Suprapubic skin (tissue), 4 donors: ENCODE measurements at regions not wholly inside any gene's neighbourhood (a gene's known extent, or its start where the extent isn't known, plus 50 kb on each side); places are given as distances from the start of the nearest gene placed in this dataset.

Source experiments
- DNase-seq, 2 donors: peaks; one replicate each; pipeline ENCODE4 v3.0.0-alpha.2; 2019; ENCODE audit warnings: low spot score in 2 of 2
- H3K27ac ChIP-seq: fragments of 200-600 bp; sonication (generic); one replicate; pipeline ENCODE4 v1.5.1; 2019
- H3K27me3 ChIP-seq: fragments of 200-600 bp; sonication (generic); one replicate; pipeline ENCODE4 v1.5.1; 2019
- H3K36me3 ChIP-seq: fragments of 200-600 bp; sonication (generic); one replicate; pipeline ENCODE4 v1.5.1; 2019
- H3K4me1 ChIP-seq: fragments of 200-600 bp; sonication (generic); one replicate; pipeline ENCODE4 v1.5.1; 2019
- H3K4me3 ChIP-seq: fragments of 200-600 bp; sonication (generic); one replicate; pipeline ENCODE4 v1.5.1; 2019; ENCODE audit warnings: mild to moderate bottlenecking
- H3K9me3 ChIP-seq: fragments of 200-600 bp; sonication (generic); one replicate; pipeline ENCODE4 v1.5.1; 2019
- EP300 ChIP-seq: sonication (generic); formaldehyde crosslinking; IDR thresholded peaks from one replicate; pipeline ENCODE4 v1.6.1; 2017; ENCODE audit warnings: antibody characterized with exemption
- POLR2A ChIP-seq, 2 donors: fragments of 450-650 bp; IDR thresholded peaks; one replicate each; pipeline ENCODE4 v1.6.1; 2017; ENCODE audit warnings: antibody characterized with exemption in 2 of 2, mild to moderate bottlenecking in 2 of 2, moderate library complexity in 2 of 2
- POLR2AphosphoS5 ChIP-seq, 3 donors: sonication (generic); formaldehyde crosslinking; IDR thresholded peaks; one replicate each; pipeline ENCODE4 v1.6.1; 2017; ENCODE audit warnings: antibody characterized with exemption in 3 of 3
- WGBS: methylation state at CpG from one replicate; pipeline ENCODE4 v1.1.5; 2018; 5-methylcytosine and 5-hydroxymethylcytosine counted together
- TF ChIP-seq, protein P1 (sequence below), 2 donors: fragments of 200-600 bp in 1 of 2; fragments of 450-650 bp in 1 of 2; sonication (generic) in 1 of 2; IDR thresholded peaks; one replicate each; pipeline ENCODE4 v1.5.1; 2016 to 2019; ENCODE audit warnings: antibody characterized with exemption in 2 of 2, mild to moderate bottlenecking in 1 of 2, moderate library complexity in 1 of 2

DNA sequence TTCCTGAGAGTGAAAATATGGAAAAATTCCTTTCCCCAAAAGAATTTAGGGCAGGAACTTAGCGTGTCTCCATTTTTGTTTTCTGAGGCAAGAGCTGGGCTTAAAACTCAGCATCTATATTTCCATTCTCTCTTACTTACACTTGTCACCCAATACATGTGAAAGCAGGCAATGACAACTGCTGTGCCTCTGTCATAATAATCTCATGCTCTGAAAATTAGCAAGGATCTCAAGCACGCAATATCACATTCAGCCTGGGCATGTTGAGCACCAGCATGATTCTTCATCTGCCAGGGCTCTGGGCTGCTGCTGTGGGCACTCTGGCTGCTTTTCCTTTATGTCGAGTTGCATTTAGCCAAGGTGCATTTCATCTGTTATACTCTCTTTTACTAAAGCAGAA lies 255.5 kb downstream of the SNX10 start:
- Histone ChIP-seq H3K9me3 (no peaks in the 10 kb centered on the region), H3K27me3 (peaks cover 26% of the 10 kb centered on the region), H3K4me3 (no peak overlapping the region), H3K4me1 (no peaks in the 10 kb centered on the region), H3K36me3 (no peaks in the 10 kb centered on the region), H3K27ac (no peak overlapping the region)
- 89% methylated on average over 3 of the region's 3 CpGs for WGBS
- DNase-seq: no peak
- TF ChIP-seq, protein P1, sequence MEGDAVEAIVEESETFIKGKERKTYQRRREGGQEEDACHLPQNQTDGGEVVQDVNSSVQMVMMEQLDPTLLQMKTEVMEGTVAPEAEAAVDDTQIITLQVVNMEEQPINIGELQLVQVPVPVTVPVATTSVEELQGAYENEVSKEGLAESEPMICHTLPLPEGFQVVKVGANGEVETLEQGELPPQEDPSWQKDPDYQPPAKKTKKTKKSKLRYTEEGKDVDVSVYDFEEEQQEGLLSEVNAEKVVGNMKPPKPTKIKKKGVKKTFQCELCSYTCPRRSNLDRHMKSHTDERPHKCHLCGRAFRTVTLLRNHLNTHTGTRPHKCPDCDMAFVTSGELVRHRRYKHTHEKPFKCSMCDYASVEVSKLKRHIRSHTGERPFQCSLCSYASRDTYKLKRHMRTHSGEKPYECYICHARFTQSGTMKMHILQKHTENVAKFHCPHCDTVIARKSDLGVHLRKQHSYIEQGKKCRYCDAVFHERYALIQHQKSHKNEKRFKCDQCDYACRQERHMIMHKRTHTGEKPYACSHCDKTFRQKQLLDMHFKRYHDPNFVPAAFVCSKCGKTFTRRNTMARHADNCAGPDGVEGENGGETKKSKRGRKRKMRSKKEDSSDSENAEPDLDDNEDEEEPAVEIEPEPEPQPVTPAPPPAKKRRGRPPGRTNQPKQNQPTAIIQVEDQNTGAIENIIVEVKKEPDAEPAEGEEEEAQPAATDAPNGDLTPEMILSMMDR (IDR thresholded peaks at IDR 0.05): no peak
- no peak for TF ChIP-seq EP300
- TF ChIP-seq POLR2A (IDR thresholded peaks at IDR 0.05): no peak
- no peak for TF ChIP-seq POLR2AphosphoS5 (IDR thresholded peaks at IDR 0.05)

DNA sequence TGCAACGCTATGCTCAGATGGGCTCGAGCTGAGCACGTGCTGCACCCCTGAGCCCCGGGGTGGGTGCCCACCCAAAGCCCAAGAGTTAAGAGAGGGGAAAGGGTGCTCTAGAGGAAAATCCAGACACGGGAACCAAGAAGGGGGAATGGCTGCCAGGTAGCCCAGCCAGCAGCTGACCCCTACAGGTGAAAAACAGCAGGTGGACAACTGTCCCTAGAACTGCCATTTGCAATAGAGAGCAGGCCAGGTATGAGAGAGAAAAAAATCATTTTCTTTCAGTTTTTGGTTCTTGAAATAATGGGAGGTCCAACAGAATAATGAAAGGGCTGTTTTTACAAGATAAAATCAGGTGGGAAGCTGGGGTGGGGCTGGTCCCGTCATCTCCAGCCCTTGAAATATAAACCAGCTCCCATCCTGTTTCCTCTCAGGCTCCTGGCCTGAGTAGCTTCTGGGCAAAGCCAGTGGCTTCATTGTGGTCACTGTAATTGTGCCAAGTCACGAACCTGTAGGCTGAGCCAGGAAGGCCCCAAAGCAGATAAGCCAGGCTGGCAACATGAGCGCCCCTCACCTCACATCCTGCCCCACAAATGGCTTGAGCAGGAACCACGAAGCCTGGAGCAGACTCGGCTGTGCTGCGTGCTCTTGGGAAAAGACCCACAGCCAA lies 257.8 kb downstream of the SNX10 start:
- no peak for DNase-seq
- Histone ChIP-seq H3K9me3 (no peaks in the 10 kb centered on the region), H3K36me3 (no peaks in the 10 kb centered on the region), H3K27ac (no peak overlapping the region), H3K27me3 (peaks cover 23% of the 10 kb centered on the region), H3K4me3 (no peak overlapping the region), H3K4me1 (no peaks in the 10 kb centered on the region)
- TF ChIP-seq POLR2A (IDR thresholded peaks at IDR 0.05): no peak
- TF ChIP-seq POLR2AphosphoS5 (IDR thresholded peaks at IDR 0.05): no peak
- TF ChIP-seq EP300: no peak
- TF ChIP-seq, protein P1 (IDR thresholded peaks at IDR 0.05): no peak
- 68% methylated on average over 11 of the region's 11 CpGs for WGBS

DNA sequence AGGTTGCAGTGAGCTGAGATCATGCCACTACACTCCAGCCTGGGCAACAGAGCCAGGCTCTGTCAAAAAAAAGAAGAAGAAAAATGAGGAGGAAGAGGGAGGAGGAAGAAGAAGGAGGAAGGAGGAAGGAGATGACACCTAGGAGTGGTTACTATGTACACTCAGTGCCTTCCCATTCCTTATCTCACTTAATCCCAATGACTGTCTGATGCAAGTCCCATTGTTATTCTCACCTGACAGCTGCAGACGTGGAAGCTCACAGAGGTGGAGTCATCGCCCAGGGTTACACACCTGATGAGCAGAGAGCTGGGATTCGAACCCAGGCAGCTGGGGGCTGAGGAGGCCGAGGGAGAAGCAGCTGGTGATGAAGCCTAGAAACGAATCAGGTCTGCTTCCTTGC lies 258.8 kb downstream of the SNX10 start:
- H3K9me3 ChIP-seq: no peaks in the 10 kb centered on the region
- TF ChIP-seq EP300: no peak
- TF ChIP-seq, protein P1 (IDR thresholded peaks at IDR 0.05): no peak
- no peak for TF ChIP-seq POLR2A (IDR thresholded peaks at IDR 0.05)
- no peak for TF ChIP-seq POLR2AphosphoS5 (IDR thresholded peaks at IDR 0.05)
- peaks cover 22% of the 10 kb centered on the region for H3K27me3 ChIP-seq
- no peaks in the 10 kb centered on the region for H3K36me3 ChIP-seq
- H3K27ac ChIP-seq: no peak overlapping the region
- no peak for DNase-seq
- 75% methylated on average over 4 of the region's 5 CpGs for WGBS
- H3K4me1 ChIP-seq: no peaks in the 10 kb centered on the region
- H3K4me3 ChIP-seq: no peak overlapping the region

DNA sequence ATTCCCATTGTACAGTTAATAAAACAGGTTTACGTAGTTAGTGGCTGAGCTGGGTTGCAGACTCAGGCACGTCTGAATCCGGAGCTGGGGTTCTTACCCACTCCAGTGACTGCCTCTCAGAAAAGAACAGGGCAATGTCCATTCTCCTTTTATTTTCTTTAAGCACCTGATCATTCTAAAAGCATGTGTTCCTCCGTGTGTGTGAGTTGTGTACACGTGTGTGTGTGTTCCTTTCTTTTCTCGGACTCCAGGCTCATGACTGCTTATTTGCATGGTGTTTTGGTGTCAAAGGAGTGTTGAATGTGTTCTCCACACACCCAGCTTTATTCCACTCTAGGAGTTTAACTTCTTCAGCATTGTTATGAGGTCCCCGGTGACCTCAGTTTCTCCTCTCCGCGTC lies 260.1 kb downstream of the SNX10 start:
- peaks cover 21% of the 10 kb centered on the region for H3K27me3 ChIP-seq
- H3K27ac ChIP-seq: no peak overlapping the region
- H3K4me1 ChIP-seq: no peaks in the 10 kb centered on the region
- WGBS: 87% methylated on average over 9 of the region's 9 CpGs
- H3K9me3 ChIP-seq: no peaks in the 10 kb centered on the region
- H3K4me3 ChIP-seq: no peak overlapping the region
- TF ChIP-seq, protein P1 (IDR thresholded peaks at IDR 0.05): no peak
- TF ChIP-seq POLR2AphosphoS5 (IDR thresholded peaks at IDR 0.05) (no peak), EP300 (no peak), POLR2A (IDR thresholded peaks at IDR 0.05) (no peak)
- DNase-seq: no peak
- H3K36me3 ChIP-seq: no peaks in the 10 kb centered on the region

DNA sequence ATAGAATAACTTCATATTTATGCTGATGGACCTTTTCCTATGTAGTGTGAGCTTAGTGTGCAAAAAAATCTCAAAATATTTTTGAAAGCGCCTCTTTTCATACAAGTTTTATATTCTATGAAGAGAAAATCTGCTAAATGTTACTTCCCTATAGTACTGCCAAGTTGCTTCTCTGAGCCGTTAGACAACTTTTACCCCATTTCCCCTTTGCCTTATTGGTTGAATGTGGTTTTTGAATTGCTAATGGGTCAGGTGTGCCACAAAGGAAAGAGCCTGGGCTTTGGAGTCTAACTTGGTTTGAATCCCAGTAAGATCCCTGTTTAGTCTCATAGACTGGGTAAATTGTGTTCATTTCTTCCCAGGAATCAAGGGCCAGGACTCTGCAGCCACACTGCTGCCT lies 261.5 kb downstream of the SNX10 start:
- no peaks in the 10 kb centered on the region for H3K4me1 ChIP-seq
- H3K27me3 ChIP-seq: peaks cover 20% of the 10 kb centered on the region
- TF ChIP-seq EP300 (no peak), POLR2AphosphoS5 (IDR thresholded peaks at IDR 0.05) (no peak), POLR2A (IDR thresholded peaks at IDR 0.05) (no peak)
- TF ChIP-seq, protein P1 (IDR thresholded peaks at IDR 0.05): no peak
- H3K4me3 ChIP-seq: no peak overlapping the region
- no peak overlapping the region for H3K27ac ChIP-seq
- H3K9me3 ChIP-seq: no peaks in the 10 kb centered on the region
- WGBS: 47% methylated on average over 2 of the region's 2 CpGs
- H3K36me3 ChIP-seq: no peaks in the 10 kb centered on the region
- no peak for DNase-seq
